HG03457 (cell line): ENCODE measurements at regions not wholly inside any gene's neighbourhood (a gene's known extent, or its start where the extent isn't known, plus 50 kb on each side); places are given as distances from the start of the nearest gene placed in this dataset.

Experiments
- ATAC-seq: cut with Tn5 transposase; IDR thresholded peaks from one replicate; pipeline ENCODE4 v1.9.1; 2021; ENCODE audit warnings: moderate number of reproducible peaks; ENCODE audit not compliant: unreplicated experiment

GRCh38 chr10:128542659-128543058, 416.4 kb upstream of the MKI67 start:
- ATAC-seq, result no peak

- ATAC-seq, result no peak
Measured at GRCh38 chr10:128543151-128543550, 416.9 kb upstream of the MKI67 start.

GRCh38 chr10:128545216-128545615, 419.0 kb upstream of the MKI67 start:
- ATAC-seq, result no peak

- ATAC-seq, result no peak
Measured at GRCh38 chr10:128546651-128547165, 420.5 kb upstream of the MKI67 start.

- no peak for ATAC-seq
Measured at GRCh38 chr10:128549101-128549608, 422.9 kb upstream of the MKI67 start.

- ATAC-seq, result no peak
Measured at GRCh38 chr10:128550045-128550444, 423.8 kb upstream of the MKI67 start.

- ATAC-seq, result no peak
Measured at GRCh38 chr10:128551475-128551874, 425.3 kb upstream of the MKI67 start.

GRCh38 chr10:128553755-128554154, 427.5 kb upstream of the MKI67 start:
- no peak for ATAC-seq

GRCh38 chr10:128556182-128557110, 430.2 kb upstream of the MKI67 start:
- no peak for ATAC-seq

- ATAC-seq, result no peak
Measured at GRCh38 chr10:128557149-128557710, 431.0 kb upstream of the MKI67 start.

GRCh38 chr10:128560406-128560805, 434.2 kb upstream of the MKI67 start:
- no peak for ATAC-seq

- no peak for ATAC-seq
Measured at GRCh38 chr10:128560993-128561392, 434.8 kb upstream of the MKI67 start.

GRCh38 chr10:128563387-128563786, 437.2 kb upstream of the MKI67 start:
- no peak for ATAC-seq

- ATAC-seq, result no peak
Measured at GRCh38 chr10:128563904-128564303, 437.7 kb upstream of the MKI67 start.

GRCh38 chr10:128566361-128566968, 440.2 kb upstream of the MKI67 start:
- no peak for ATAC-seq

GRCh38 chr10:128567551-128567950, 441.3 kb upstream of the MKI67 start:
- no peak for ATAC-seq

- ATAC-seq, result no peak
Measured at GRCh38 chr10:128568041-128568440, 441.8 kb upstream of the MKI67 start.

GRCh38 chr10:128568491-128568890, 442.3 kb upstream of the MKI67 start:
- no peak for ATAC-seq

- ATAC-seq, result no peak
Measured at GRCh38 chr10:128568990-128569945, 443.0 kb upstream of the MKI67 start.

GRCh38 chr10:128570319-128570995, 444.2 kb upstream of the MKI67 start:
- no peak for ATAC-seq
